ENCODE measurements at regions not wholly inside any gene's neighbourhood (a gene's known extent, or its start where the extent isn't known, plus 50 kb on each side); places are given as distances from the start of the nearest gene placed in this dataset.

- in situ Hi-C loops (cut with MboI; ENCODE audit: low sequenced_read_pairs) = no loop called here
- TF ChIP-seq POLR2A (IDR thresholded peaks at IDR 0.05; ENCODE audit: low read depth, low read length) (no peak), CEBPB (IDR thresholded peaks at IDR 0.05; ENCODE audit: low read depth, low read length) (no peak), RFX5 (IDR thresholded peaks at IDR 0.05; ENCODE audit: low read depth, low read length) (no peak), ELK1 (IDR thresholded peaks at IDR 0.05; ENCODE audit: borderline replicate concordance, low read depth, low read length) (no peak), USF2 (IDR thresholded peaks at IDR 0.05; ENCODE audit: low read depth, low read length) (no peak), RAD21 (IDR thresholded peaks at IDR 0.05; ENCODE audit: low read length) (no peak), CHD1 (IDR thresholded peaks at IDR 0.05; ENCODE audit: low read depth, low read length) (no peak), SMC3 (IDR thresholded peaks at IDR 0.05; ENCODE audit: low read depth, low read length) (no peak), CTCF (conservative IDR thresholded peaks at IDR 0.05; ENCODE audit: low read depth, low read length) (no peak), MAZ (IDR thresholded peaks at IDR 0.05; ENCODE audit: borderline replicate concordance, low read depth, low read length) (no peak)
- POLR2A ChIA-PET (ENCODE audit: unreplicated experiment) = no interaction called here
Observed at GRCh38 chr14:97262336-97262735, 465.2 kb downstream of the VRK1 start.

More at GRCh38 chr14:97262336-97262735, 465.2 kb downstream of the VRK1 start:
- no peak overlapping the region for H3K4me3 ChIP-seq (ENCODE audit: insufficient read depth, low read depth, low read length)
- H3K18ac ChIP-seq (ENCODE audit: low read depth, low read length) = no peak overlapping the region
- H3K9ac ChIP-seq (ENCODE audit: low read depth, low read length) = no peak overlapping the region
- no peak overlapping the region for H2BK120ac ChIP-seq (ENCODE audit: low read depth, low read length)
- no peak overlapping the region for H4K91ac ChIP-seq (ENCODE audit: insufficient read depth, low read depth, low read length)
- ATAC-seq (ENCODE audit: low read depth) (no peak), DNase-seq (no peak)
- no peak overlapping the region for H2AK5ac ChIP-seq (ENCODE audit: low read depth, low read length)
- H3K23ac ChIP-seq (ENCODE audit: low read depth, low read length) = no peak overlapping the region
- no peak overlapping the region for H2BK15ac ChIP-seq (ENCODE audit: low read depth, low read length)
- CTCF ChIA-PET = no interaction called here
- H3K9me3 ChIP-seq (ENCODE audit: control insufficient read depth, insufficient read depth, low read length) = peaks cover 11% of the 10 kb centered on the region
- H3K14ac ChIP-seq (replicated peaks; ENCODE audit: low read depth, low read length) = no peak overlapping the region
- no peaks in the 10 kb centered on the region for H3K4me1 ChIP-seq (ENCODE audit: control insufficient read depth, insufficient read depth, low read length)
- H3K4ac ChIP-seq (ENCODE audit: low read depth, low read length) = no peak overlapping the region
- no peak overlapping the region for H2AK9ac ChIP-seq (replicated peaks; ENCODE audit: low read depth, low read length, poor library complexity)
- H4K20me1 ChIP-seq (ENCODE audit: insufficient read depth, low read length) = no peaks in the 10 kb centered on the region
- H3K27ac ChIP-seq (ENCODE audit: insufficient read depth, low read length) = no peak overlapping the region
- no CpG with 5 or more reads among the region's 4 CpGs for WGBS, 2 experiments (ENCODE audit: extremely low coverage in 2 of 2, insufficient read length in 1 of 2)
- BruUV-seq (replicated peaks) = no TSS peak
- no peak overlapping the region for H4K5ac ChIP-seq (ENCODE audit: low read depth, low read length)
- H3K79me1 ChIP-seq (ENCODE audit: low read depth in 1 of 2, low read length in 2 of 2) = no peaks in the 10 kb centered on the region
- intact Hi-C loops (cut with micrococcal nuclease) (no loop called here), dilution Hi-C loops (cut with HindIII; ENCODE audit: low sequenced_read_pairs, unreplicated experiment) (no loop called here)
- H4K8ac ChIP-seq (ENCODE audit: low read depth in 2 of 2, low read length in 2 of 2) = no peak overlapping the region
- H3K36me3 ChIP-seq (ENCODE audit: control insufficient read depth, insufficient read depth, low read length) = no peaks in the 10 kb centered on the region
- H3K9me1 ChIP-seq (ENCODE audit: insufficient read depth, low read length) = no peaks in the 10 kb centered on the region
- no peaks in the 10 kb centered on the region for H3K27me3 ChIP-seq (ENCODE audit: control insufficient read depth, insufficient read depth, low read length)
- no peak overlapping the region for H3K4me2 ChIP-seq (ENCODE audit: low read depth, low read length)
- no peak overlapping the region for H2BK5ac ChIP-seq (ENCODE audit: low read depth, low read length, poor library complexity, severe bottlenecking)
- H3K56ac ChIP-seq (ENCODE audit: extremely low read depth, insufficient read depth, low read length) = no peak overlapping the region
- H2AFZ ChIP-seq (replicated peaks; ENCODE audit: low read length, poor library complexity) = no peak overlapping the region
- H2BK20ac ChIP-seq (ENCODE audit: low read depth, low read length) = no peak overlapping the region

Data from IMR-90 (cell line).